ENCODE measurements at regions not wholly inside any gene's neighbourhood (a gene's known extent, or its start where the extent isn't known, plus 50 kb on each side); places are given as distances from the start of the nearest gene placed in this dataset.

DNA sequence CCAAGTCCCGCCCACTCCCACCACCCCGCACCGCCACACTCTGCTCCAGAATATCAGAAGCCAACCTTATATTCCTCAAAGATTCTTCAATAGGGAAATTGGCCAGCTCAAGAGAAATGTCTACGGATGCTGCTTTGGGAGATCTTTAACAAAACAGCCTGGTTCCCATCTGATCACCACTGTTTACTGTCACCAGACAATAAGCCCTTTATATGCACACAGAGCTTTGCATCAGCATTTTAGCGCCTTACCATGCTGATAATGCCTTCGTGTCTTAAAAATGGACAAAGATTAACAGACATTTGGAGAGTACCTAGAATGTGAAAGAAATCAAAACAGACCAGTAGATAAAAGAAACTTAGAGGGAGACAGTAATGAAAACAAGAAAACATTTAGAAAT lies 141.7 kb upstream of the SYT6 start:
- H3K36me3 Mint-ChIP-seq (ENCODE audit: low read depth) = no peaks in the 10 kb centered on the region
- ChIA-PET POLR2A (interaction anchor here (0.6 kb wide), 1 partner anchor 118 kb away, joined by 3 read pairs; no protein-coding TSS in a partner anchor), CTCF (interaction anchor here (1.1 kb wide), 1 partner anchor 12 kb away, joined by 3 read pairs; no protein-coding TSS in a partner anchor)
- no peak overlapping the region for H3K27ac Mint-ChIP-seq
- intact Hi-C loops (cut with micrococcal nuclease) = no loop called here
- no peak for DNase-seq
- H3K27me3 Mint-ChIP-seq = no peaks in the 10 kb centered on the region
- H3K9me3 Mint-ChIP-seq = no peaks in the 10 kb centered on the region
- no peak for ATAC-seq
- H3K4me1 Mint-ChIP-seq (ENCODE audit: low read depth) = no peaks in the 10 kb centered on the region
- H3K4me3 Mint-ChIP-seq = no peak overlapping the region
- no peak for TF ChIP-seq CTCF (IDR thresholded peaks at IDR 0.05)

GRCh38 chr1:114292835-114293234 lies 139.2 kb upstream of the SYT6 start:
- no peak overlapping the region for H3K27ac Mint-ChIP-seq
- no peak for TF ChIP-seq CTCF (IDR thresholded peaks at IDR 0.05)
- H3K4me1 Mint-ChIP-seq (ENCODE audit: low read depth) = no peaks in the 10 kb centered on the region
- intact Hi-C loops (cut with micrococcal nuclease) = no loop called here
- CTCF ChIA-PET = interaction anchor here (2.1 kb wide), 1 partner anchor 10 kb away, joined by 21 read pairs; no protein-coding TSS in a partner anchor
- H3K9me3 Mint-ChIP-seq = no peaks in the 10 kb centered on the region
- no peak overlapping the region for H3K4me3 Mint-ChIP-seq
- POLR2A ChIA-PET = no interaction called here
- no peaks in the 10 kb centered on the region for H3K27me3 Mint-ChIP-seq
- no peak for ATAC-seq
- no peaks in the 10 kb centered on the region for H3K36me3 Mint-ChIP-seq (ENCODE audit: low read depth)
- no peak for DNase-seq

DNA sequence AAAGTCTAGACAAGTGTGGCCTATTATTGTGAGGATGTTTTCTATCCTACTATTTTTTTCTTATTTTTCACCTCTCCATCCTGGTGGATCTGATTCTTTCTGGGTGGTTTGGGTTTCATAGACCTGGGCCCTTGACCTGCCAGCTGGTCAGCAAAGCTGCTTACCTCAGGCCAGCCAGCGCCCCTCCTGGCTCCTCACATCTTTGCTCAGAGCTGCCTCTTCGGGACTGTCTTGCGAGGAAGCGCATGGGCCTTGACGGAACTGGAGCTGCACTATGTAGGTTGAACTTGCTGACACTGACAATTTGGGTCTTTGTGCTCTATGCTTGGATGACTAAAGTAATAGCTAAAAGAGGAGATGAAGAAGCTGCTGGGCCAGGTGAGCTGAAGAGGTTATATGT lies 138.5 kb upstream of the SYT6 start:
- no peak overlapping the region for H3K27ac Mint-ChIP-seq
- ATAC-seq (no peak), DNase-seq (no peak)
- POLR2A ChIA-PET = no interaction called here
- H3K9me3 Mint-ChIP-seq = no peaks in the 10 kb centered on the region
- TF ChIP-seq CTCF (IDR thresholded peaks at IDR 0.05) = no peak
- no peak overlapping the region for H3K4me3 Mint-ChIP-seq
- CTCF ChIA-PET = interaction anchor here (0.6 to 2.1 kb wide), 2 partner anchors 9 to 10 kb away, joined by 3 to 21 read pairs; no protein-coding TSS in a partner anchor
- intact Hi-C loops (cut with micrococcal nuclease) = no loop called here
- H3K27me3 Mint-ChIP-seq = no peaks in the 10 kb centered on the region
- no peaks in the 10 kb centered on the region for H3K36me3 Mint-ChIP-seq (ENCODE audit: low read depth)
- no peaks in the 10 kb centered on the region for H3K4me1 Mint-ChIP-seq (ENCODE audit: low read depth)

DNA sequence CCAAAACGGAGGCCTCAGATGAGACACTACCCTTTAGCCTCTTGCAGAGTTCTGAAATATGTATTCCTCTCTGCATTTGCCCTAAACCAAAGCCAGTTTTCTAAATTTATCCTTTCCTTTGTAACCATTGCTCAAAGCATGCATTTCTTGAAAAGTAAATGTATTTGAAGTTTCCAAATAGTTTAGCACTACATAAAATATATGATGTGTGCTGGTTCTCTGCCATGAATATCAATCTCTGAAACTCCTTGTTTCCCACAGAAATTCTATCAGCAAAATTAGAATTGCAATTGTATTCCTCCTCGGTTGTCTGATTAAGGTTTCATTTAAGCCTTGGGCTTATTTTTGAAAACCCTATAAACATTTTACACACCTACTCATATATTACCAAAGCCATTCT lies 137.1 kb upstream of the SYT6 start:
- no peak for DNase-seq
- no peak for ATAC-seq
- CTCF ChIA-PET = interaction anchor here (1.5 to 2.1 kb wide), 2 partner anchors 8 to 11 kb away, joined by 3 to 21 read pairs; no protein-coding TSS in a partner anchor
- TF ChIP-seq CTCF (IDR thresholded peaks at IDR 0.05) = no peak
- Mint-ChIP-seq H3K4me1 (ENCODE audit: low read depth) (peaks cover 2% of the 10 kb centered on the region), H3K4me3 (no peak overlapping the region), H3K9me3 (no peaks in the 10 kb centered on the region), H3K27ac (no peak overlapping the region), H3K36me3 (ENCODE audit: low read depth) (no peaks in the 10 kb centered on the region), H3K27me3 (no peaks in the 10 kb centered on the region)
- intact Hi-C loops (cut with micrococcal nuclease) = no loop called here
- POLR2A ChIA-PET = no interaction called here

DNA sequence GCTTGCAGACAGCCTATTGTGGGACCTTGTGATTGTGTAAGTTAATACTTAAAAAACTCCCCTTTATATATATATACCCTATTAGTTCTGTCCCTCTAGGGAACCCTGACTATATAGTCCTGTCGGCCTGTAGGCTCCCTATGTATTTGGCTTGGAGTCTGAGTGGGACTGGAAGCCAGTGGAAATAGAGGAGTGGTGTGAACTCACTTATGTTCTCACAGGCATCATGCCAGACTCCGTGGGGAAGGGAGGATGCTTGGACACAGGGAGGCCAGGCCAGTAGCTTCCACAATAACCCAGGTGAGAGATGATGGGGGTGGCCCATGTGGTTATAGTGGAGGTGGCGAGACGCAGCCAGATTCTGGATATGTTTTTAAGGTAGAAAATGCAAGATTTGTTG lies 136.7 kb upstream of the SYT6 start:
- no peak for TF ChIP-seq CTCF (IDR thresholded peaks at IDR 0.05)
- peaks cover 2% of the 10 kb centered on the region for H3K4me1 Mint-ChIP-seq (ENCODE audit: low read depth)
- H3K9me3 Mint-ChIP-seq = no peaks in the 10 kb centered on the region
- H3K4me3 Mint-ChIP-seq = no peak overlapping the region
- ATAC-seq (no peak), DNase-seq (no peak)
- CTCF ChIA-PET = interaction anchor here (1.5 kb wide), 1 partner anchor 11 kb away, joined by 3 read pairs; no protein-coding TSS in a partner anchor
- intact Hi-C loops (cut with micrococcal nuclease) = no loop called here
- POLR2A ChIA-PET = no interaction called here
- no peak overlapping the region for H3K27ac Mint-ChIP-seq
- H3K27me3 Mint-ChIP-seq = no peaks in the 10 kb centered on the region
- no peaks in the 10 kb centered on the region for H3K36me3 Mint-ChIP-seq (ENCODE audit: low read depth)
